ENCODE measurements at regions not wholly inside any gene's neighbourhood (a gene's known extent, or its start where the extent isn't known, plus 50 kb on each side); places are given as distances from the start of the nearest gene placed in this dataset.

GRCh38 chr19:32254509-32254890, 90.9 kb upstream of the ZNF507 start:
- no peak for TF ChIP-seq CTCF (IDR thresholded peaks at IDR 0.05)
- Histone ChIP-seq H3K27me3 (no peaks in the 10 kb centered on the region), H3K9ac (ENCODE audit: low read depth in 2 of 2, low read length in 2 of 2) (no peak overlapping the region), H3K9me3 (no peaks in the 10 kb centered on the region), H3K4me3 (no peak overlapping the region), H3K36me3 (no peaks in the 10 kb centered on the region), H3K27ac (no peak overlapping the region), H3K4me1 (no peaks in the 10 kb centered on the region)
- intact Hi-C loops (cut with DNase I) = no loop called here
- no peak for DNase-seq

GRCh38 chr19:32255536-32256295, 89.7 kb upstream of the ZNF507 start:
- Histone ChIP-seq H3K9ac (ENCODE audit: low read depth in 2 of 2, low read length in 2 of 2) (no peak overlapping the region), H3K4me3 (no peak overlapping the region), H3K27ac (no peak overlapping the region), H3K4me1 (no peaks in the 10 kb centered on the region), H3K36me3 (no peaks in the 10 kb centered on the region), H3K9me3 (no peaks in the 10 kb centered on the region), H3K27me3 (no peaks in the 10 kb centered on the region)
- no peak for DNase-seq
- intact Hi-C loops (cut with DNase I) = no loop called here
- no peak for TF ChIP-seq CTCF (IDR thresholded peaks at IDR 0.05)

- TF ChIP-seq CTCF (IDR thresholded peaks at IDR 0.05) = no peak
- H3K4me1 ChIP-seq = no peaks in the 10 kb centered on the region
- no peak overlapping the region for H3K27ac ChIP-seq
- H3K9ac ChIP-seq (ENCODE audit: low read depth in 2 of 2, low read length in 2 of 2) = no peak overlapping the region
- intact Hi-C loops (cut with DNase I) = no loop called here
- H3K4me3 ChIP-seq = no peak overlapping the region
- no peak for DNase-seq
- no peaks in the 10 kb centered on the region for H3K9me3 ChIP-seq
- H3K36me3 ChIP-seq = no peaks in the 10 kb centered on the region
- no peaks in the 10 kb centered on the region for H3K27me3 ChIP-seq
Measured at GRCh38 chr19:32256341-32256975, 89.0 kb upstream of the ZNF507 start.

- H3K36me3 ChIP-seq = no peaks in the 10 kb centered on the region
- TF ChIP-seq CTCF (IDR thresholded peaks at IDR 0.05) = no peak
- H3K9me3 ChIP-seq = no peaks in the 10 kb centered on the region
- DNase-seq = no peak
- intact Hi-C loops (cut with DNase I) = no loop called here
- H3K27me3 ChIP-seq = no peaks in the 10 kb centered on the region
- no peak overlapping the region for H3K4me3 ChIP-seq
- H3K27ac ChIP-seq = no peak overlapping the region
- H3K4me1 ChIP-seq = no peaks in the 10 kb centered on the region
- H3K9ac ChIP-seq (ENCODE audit: low read depth in 2 of 2, low read length in 2 of 2) = no peak overlapping the region
Measured at GRCh38 chr19:32257326-32258073, 87.9 kb upstream of the ZNF507 start.

- intact Hi-C loops (cut with DNase I) = no loop called here
- H3K9me3 ChIP-seq = no peaks in the 10 kb centered on the region
- no peak for TF ChIP-seq CTCF (IDR thresholded peaks at IDR 0.05)
- no peak overlapping the region for H3K27ac ChIP-seq
- H3K4me1 ChIP-seq = no peaks in the 10 kb centered on the region
- no peak for DNase-seq
- no peak overlapping the region for H3K9ac ChIP-seq (ENCODE audit: low read depth in 2 of 2, low read length in 2 of 2)
- no peak overlapping the region for H3K4me3 ChIP-seq
- H3K36me3 ChIP-seq = no peaks in the 10 kb centered on the region
- H3K27me3 ChIP-seq = no peaks in the 10 kb centered on the region
Measured at GRCh38 chr19:32258167-32258566, 87.2 kb upstream of the ZNF507 start.
